Loucy (cell line): ENCODE measurements at regions not wholly inside any gene's neighbourhood (a gene's known extent, or its start where the extent isn't known, plus 50 kb on each side); places are given as distances from the start of the nearest gene placed in this dataset.

ENCODE experiments used
- H2AFZ ChIP-seq: fragments of 200-600 bp; sonication (generic); 2 replicates; pipeline ENCODE4 v1.6.0; 2016; ENCODE audit warnings: antibody characterized with exemption, mild to moderate bottlenecking, low read length, moderate library complexity
- H3F3A ChIP-seq: fragments of 200-600 bp; 2 replicates; pipeline ENCODE4 v1.6.0; 2016; ENCODE audit warnings: antibody characterized with exemption, low read depth, mild to moderate bottlenecking
- H3K27me3 ChIP-seq: fragments of 200-600 bp; sonication (generic); 2 replicates; pipeline ENCODE4 v1.6.1; 2014; ENCODE audit warnings: low read length, mild to moderate bottlenecking; ENCODE audit not compliant: insufficient read depth, poor library complexity, severe bottlenecking
- H3K36me3 ChIP-seq: fragments of 200-600 bp; sonication (generic); 2 replicates; pipeline ENCODE4 v1.6.1; 2016; ENCODE audit warnings: low read length; ENCODE audit not compliant: insufficient read depth
- H3K4me1 ChIP-seq: fragments of 200-600 bp; sonication (generic); 2 replicates; pipeline ENCODE4 v1.5.1; 2014; ENCODE audit warnings: low read length, mild to moderate bottlenecking; ENCODE audit not compliant: insufficient read depth, poor library complexity, severe bottlenecking
- H3K4me2 ChIP-seq: fragments of 200-600 bp; sonication (generic); 2 replicates; pipeline ENCODE4 v1.6.0; 2014; ENCODE audit warnings: antibody characterized with exemption, low read length, low read depth, mild to moderate bottlenecking; ENCODE audit not compliant: poor library complexity, severe bottlenecking
- H3K4me3 ChIP-seq: fragments of 200-600 bp; sonication (generic); 2 replicates; pipeline ENCODE4 v1.5.1; 2014; ENCODE audit warnings: low read length, mild to moderate bottlenecking, mixed read lengths; ENCODE audit not compliant: poor library complexity, severe bottlenecking
- H3K79me2 ChIP-seq: fragments of 200-600 bp; sonication (generic); 2 replicates; pipeline ENCODE4 v1.6.1; 2014; ENCODE audit warnings: low read length; ENCODE audit not compliant: insufficient read depth
- H3K9ac ChIP-seq: fragments of 200-600 bp; sonication (generic); 2 replicates; pipeline ENCODE4 v1.6.0; 2014; ENCODE audit warnings: mild to moderate bottlenecking, low read depth, low read length, moderate library complexity; ENCODE audit not compliant: poor library complexity, severe bottlenecking
- H3K9me2 ChIP-seq: fragments of 200-600 bp; sonication (generic); replicated peaks from 2 replicates; pipeline ENCODE4 v1.6.1; 2016; ENCODE audit warnings: low read depth, low read length, mixed read lengths
- H3K9me3 ChIP-seq: fragments of 200-600 bp; sonication (generic); 2 replicates; pipeline ENCODE4 v1.6.1; 2014; ENCODE audit warnings: mild to moderate bottlenecking, antibody characterized with exemption, low read length, low read depth; ENCODE audit not compliant: insufficient read depth
- H4K20me1 ChIP-seq: fragments of 200-600 bp; sonication (generic); 2 replicates; pipeline ENCODE4 v1.6.0; 2014; ENCODE audit warnings: antibody characterized with exemption, low read length, mild to moderate bottlenecking; ENCODE audit not compliant: insufficient read depth, poor library complexity, severe bottlenecking
- CTCF ChIP-seq: fragments of 200-600 bp; sonication (generic); conservative IDR thresholded peaks from 2 replicates; pipeline ENCODE4 v1.5.1; 2014; ENCODE audit warnings: mild to moderate bottlenecking, antibody characterized with exemption, low read length
- EZH2phosphoT487 ChIP-seq: fragments of 200-600 bp; IDR thresholded peaks from 2 replicates; pipeline ENCODE4 v1.6.1; 2018; ENCODE audit warnings: antibody characterized with exemption, mild to moderate bottlenecking, moderate library complexity, borderline replicate concordance

- no peak overlapping the region for H2AFZ ChIP-seq
- no peaks in the 10 kb centered on the region for H3K9me3 ChIP-seq
- no peaks in the 10 kb centered on the region for H3K9me2 ChIP-seq
- H3K4me2 ChIP-seq = no peak overlapping the region
- no peak overlapping the region for H3K9ac ChIP-seq
- no peaks in the 10 kb centered on the region for H4K20me1 ChIP-seq
- TF ChIP-seq CTCF (no peak), EZH2phosphoT487 (no peak)
- H3K79me2 ChIP-seq = no peaks in the 10 kb centered on the region
- no peaks in the 10 kb centered on the region for H3K4me1 ChIP-seq
- H3K27me3 ChIP-seq = no peaks in the 10 kb centered on the region
- no peak overlapping the region for H3K4me3 ChIP-seq
- H3F3A ChIP-seq = no peaks in the 10 kb centered on the region
- no peaks in the 10 kb centered on the region for H3K36me3 ChIP-seq
These were observed 88.7 kb downstream of the LLPH start for GRCh38 chr12:66041651-66042363.

GRCh38 chr12:66036317-66036716 lies 94.2 kb downstream of the LLPH start:
- Histone ChIP-seq H3K4me3 (no peak overlapping the region), H3K27me3 (no peaks in the 10 kb centered on the region), H3K4me2 (no peak overlapping the region), H3K9me2 (no peaks in the 10 kb centered on the region), H2AFZ (no peak overlapping the region), H3K4me1 (no peaks in the 10 kb centered on the region), H3K9ac (no peak overlapping the region), H3K9me3 (no peaks in the 10 kb centered on the region), H4K20me1 (no peaks in the 10 kb centered on the region), H3F3A (no peaks in the 10 kb centered on the region), H3K36me3 (no peaks in the 10 kb centered on the region), H3K79me2 (no peaks in the 10 kb centered on the region)
- TF ChIP-seq EZH2phosphoT487 = no peak
- no peak for TF ChIP-seq CTCF

GRCh38 chr12:66035288-66035966 lies 95.1 kb downstream of the LLPH start:
- no peaks in the 10 kb centered on the region for H3F3A ChIP-seq
- no peak overlapping the region for H3K4me2 ChIP-seq
- H3K9me3 ChIP-seq = no peaks in the 10 kb centered on the region
- no peaks in the 10 kb centered on the region for H3K27me3 ChIP-seq
- no peaks in the 10 kb centered on the region for H3K36me3 ChIP-seq
- no peaks in the 10 kb centered on the region for H4K20me1 ChIP-seq
- H3K4me3 ChIP-seq = no peak overlapping the region
- no peak for TF ChIP-seq EZH2phosphoT487
- TF ChIP-seq CTCF = peak; percentile 71
- no peaks in the 10 kb centered on the region for H3K4me1 ChIP-seq
- peak overlapping the region; percentile 7; the same call in 1 of the 2 replicates for H2AFZ ChIP-seq
- no peaks in the 10 kb centered on the region for H3K79me2 ChIP-seq
- H3K9ac ChIP-seq = no peak overlapping the region
- no peaks in the 10 kb centered on the region for H3K9me2 ChIP-seq
